Immature natural killer cell (primary cell): ENCODE measurements at regions not wholly inside any gene's neighbourhood (a gene's known extent, or its start where the extent isn't known, plus 50 kb on each side); places are given as distances from the start of the nearest gene placed in this dataset.

ENCODE experiments used
- DNase-seq, 3 donors: peaks; one replicate each; pipeline ENCODE4 v3.0.0; 2022; ENCODE audit warnings: mixed read lengths in 1 of 3
- H3K27ac Mint-ChIP-seq, 6 donors: one replicate each; pipeline ENCODE4 v1.8.0; 2020; ENCODE audit warnings: mixed read lengths in 6 of 6, mild to moderate bottlenecking in 5 of 6, inconsistent platforms in 4 of 6, moderate library complexity in 3 of 6
- H3K27me3 Mint-ChIP-seq, 3 donors: one replicate each; pipeline ENCODE4 v1.8.0; 2020 to 2021; ENCODE audit warnings: low read depth in 3 of 3, mild to moderate bottlenecking in 3 of 3, mixed read lengths in 3 of 3, moderate library complexity in 3 of 3, inconsistent platforms in 1 of 3
- H3K36me3 Mint-ChIP-seq, 3 donors: one replicate each; pipeline ENCODE4 v1.8.0; 2020; ENCODE audit warnings: mixed read lengths in 3 of 3, inconsistent platforms in 2 of 3, mild to moderate bottlenecking in 2 of 3
- H3K4me1 Mint-ChIP-seq, 2 donors: one replicate each; pipeline ENCODE4 v1.8.0; 2020; ENCODE audit warnings: inconsistent platforms in 2 of 2, mild to moderate bottlenecking in 2 of 2, mixed read lengths in 2 of 2, moderate library complexity in 1 of 2
- H3K4me3 Mint-ChIP-seq, 5 donors: one replicate each; pipeline ENCODE4 v1.8.0; 2020; ENCODE audit warnings: mild to moderate bottlenecking in 5 of 5, mixed read lengths in 5 of 5, inconsistent platforms in 3 of 5, moderate library complexity in 3 of 5
- H3K9me3 Mint-ChIP-seq, 6 donors: one replicate each; pipeline ENCODE4 v1.8.0; 2020; ENCODE audit warnings: mild to moderate bottlenecking in 6 of 6, mixed read lengths in 6 of 6, inconsistent platforms in 4 of 6, moderate library complexity in 3 of 6

DNA sequence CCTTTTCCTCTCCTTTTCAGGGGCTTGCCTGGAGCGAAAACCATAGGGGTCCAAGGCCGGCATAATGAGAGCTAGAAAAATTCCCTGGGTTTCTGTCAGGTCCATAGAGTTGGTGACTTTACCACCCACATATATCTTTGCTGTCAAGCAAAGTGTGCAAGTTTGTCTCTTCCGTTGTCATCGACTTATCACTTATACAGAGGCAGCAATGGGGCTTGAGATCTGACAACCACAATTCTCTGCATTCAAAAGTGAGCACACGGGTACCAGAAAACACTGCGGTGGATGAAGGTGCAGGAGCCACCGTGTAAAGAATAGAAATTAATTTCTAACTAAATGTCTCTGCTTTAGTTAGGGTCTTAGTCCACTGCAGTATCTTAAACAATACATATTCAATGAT is 162.3 kb downstream of the DAD1 start:
- H3K9me3 Mint-ChIP-seq: no peaks in the 10 kb centered on the region
- peak overlapping the region; percentile 75 to 96 (median 86) for H3K27ac Mint-ChIP-seq
- H3K36me3 Mint-ChIP-seq: peaks cover 0 to 5% (median 0%) of the 10 kb centered on the region in 3 donors
- H3K4me3 Mint-ChIP-seq: peak overlapping the region in 4 of 5 donors; percentile 48 to 62 (median 56)
- H3K4me1 Mint-ChIP-seq: peaks cover 93 to 94% of the 10 kb centered on the region in 2 donors
- peaks cover 0 to 3% (median 0%) of the 10 kb centered on the region in 3 donors for H3K27me3 Mint-ChIP-seq
- DNase-seq: no peak

DNA sequence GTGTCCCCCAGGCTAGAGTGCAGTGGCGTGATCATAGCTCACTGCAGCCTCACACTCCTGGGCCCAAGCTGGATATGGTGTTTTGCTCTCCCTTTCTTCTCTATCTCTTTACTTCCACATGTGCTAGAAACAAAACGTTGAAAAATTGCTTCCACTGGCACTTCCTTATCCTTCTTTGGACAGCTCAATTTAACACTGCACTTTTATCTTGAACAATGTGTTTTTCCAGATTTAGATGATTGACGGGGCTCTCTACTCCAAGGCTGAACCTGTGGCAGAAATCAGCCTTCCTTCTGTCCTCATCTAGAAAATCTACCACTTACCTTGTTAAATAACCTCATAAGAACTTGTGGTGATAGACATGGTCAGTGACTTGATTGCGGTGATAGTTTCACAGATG is 165.1 kb downstream of the DAD1 start:
- peaks cover 94 to 97% of the 10 kb centered on the region in 2 donors for H3K4me1 Mint-ChIP-seq
- peaks cover 0 to 3% (median 0%) of the 10 kb centered on the region in 3 donors for H3K27me3 Mint-ChIP-seq
- no peak for DNase-seq
- H3K27ac Mint-ChIP-seq: peak overlapping the region; percentile 84 to 98 (median 88)
- H3K9me3 Mint-ChIP-seq: no peaks in the 10 kb centered on the region
- H3K36me3 Mint-ChIP-seq: no peaks in the 10 kb centered on the region
- peak overlapping the region; percentile 20 to 60 (median 37) for H3K4me3 Mint-ChIP-seq

DNA sequence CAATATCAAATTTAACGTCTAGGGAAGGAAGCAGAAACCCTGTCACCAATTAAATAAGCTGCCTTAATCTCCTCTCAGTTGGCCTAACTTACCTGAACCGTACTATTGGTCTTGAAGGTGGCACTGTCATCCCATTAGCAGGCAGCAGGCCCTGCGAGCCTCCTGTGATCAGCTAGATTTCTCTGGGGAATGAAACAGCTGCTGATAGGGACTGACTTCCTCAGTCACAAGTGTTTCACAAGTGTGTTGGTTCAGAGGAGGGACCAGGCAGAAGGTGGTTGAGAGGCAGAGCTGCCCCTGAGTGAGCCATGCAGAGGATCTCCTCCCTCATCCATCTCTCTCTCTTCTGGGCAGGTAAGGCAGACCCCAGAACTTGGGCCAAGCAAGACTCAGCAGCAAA is 166.8 kb downstream of the DAD1 start:
- no peak for DNase-seq
- peaks cover 94 to 97% of the 10 kb centered on the region in 2 donors for H3K4me1 Mint-ChIP-seq
- peak overlapping the region; percentile 54 to 83 (median 70) for H3K4me3 Mint-ChIP-seq
- H3K9me3 Mint-ChIP-seq: no peaks in the 10 kb centered on the region
- H3K27ac Mint-ChIP-seq: peak overlapping the region; percentile 84 to 98 (median 96)
- peaks cover 0 to 3% (median 0%) of the 10 kb centered on the region in 3 donors for H3K27me3 Mint-ChIP-seq
- no peaks in the 10 kb centered on the region for H3K36me3 Mint-ChIP-seq

DNA sequence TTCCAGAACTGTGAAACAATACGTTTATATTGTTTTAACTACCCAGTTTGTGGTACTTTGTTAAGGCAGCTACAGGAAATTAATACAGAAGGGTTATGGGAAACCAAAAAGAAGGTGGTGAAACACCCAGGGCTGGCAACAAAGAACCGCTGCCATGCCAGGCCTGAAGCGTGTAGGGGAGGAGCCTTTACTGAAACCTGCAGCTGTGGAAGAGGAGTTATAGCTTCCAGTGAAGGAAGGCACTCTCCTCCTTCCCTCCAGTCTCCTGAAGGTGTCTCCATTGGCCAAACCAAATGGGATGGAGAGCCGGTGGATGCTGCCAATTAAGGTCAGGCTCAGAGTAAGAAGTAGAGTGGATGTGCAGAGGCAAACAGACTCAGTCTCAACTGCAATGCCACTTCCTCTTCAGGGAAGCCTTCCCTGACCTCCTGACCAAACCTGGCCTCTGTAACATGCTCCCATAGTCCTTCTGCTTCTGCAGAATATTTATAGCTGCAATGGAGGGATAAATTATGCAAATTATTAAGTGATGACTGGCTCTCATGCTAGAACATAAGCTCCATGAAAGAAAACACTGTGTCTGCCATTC is 168.3 kb downstream of the DAD1 start:
- H3K27me3 Mint-ChIP-seq: peaks cover 0 to 3% (median 0%) of the 10 kb centered on the region in 3 donors
- no peaks in the 10 kb centered on the region for H3K9me3 Mint-ChIP-seq
- H3K36me3 Mint-ChIP-seq: no peaks in the 10 kb centered on the region
- peak overlapping the region; percentile 54 to 83 (median 75) for H3K4me3 Mint-ChIP-seq
- DNase-seq: peak; percentile 58 to 71 (median 68)
- H3K27ac Mint-ChIP-seq: peak overlapping the region; percentile 84 to 98 (median 96)
- peaks cover 94 to 97% of the 10 kb centered on the region in 2 donors for H3K4me1 Mint-ChIP-seq

DNA sequence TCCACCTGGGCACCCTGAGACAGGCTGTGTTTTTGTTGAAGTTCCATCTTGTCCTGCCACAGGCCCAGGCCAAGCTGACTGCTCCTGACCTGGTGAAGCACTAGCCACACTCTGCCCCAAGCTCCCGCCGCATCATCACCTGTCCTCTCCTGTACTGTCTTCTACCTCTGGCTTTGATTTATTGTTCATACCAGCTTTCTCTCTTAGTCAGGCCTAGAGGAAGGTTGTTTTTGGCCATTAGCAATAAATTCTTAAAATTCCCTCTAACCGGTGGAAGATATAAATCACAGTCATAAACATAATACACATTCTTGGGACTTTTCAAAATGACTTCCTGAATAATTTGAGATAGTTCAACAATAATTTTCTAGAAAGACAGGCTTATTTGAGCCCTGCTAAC is 169.4 kb downstream of the DAD1 start:
- Mint-ChIP-seq H3K4me1 (peaks cover 84 to 94% of the 10 kb centered on the region in 2 donors), H3K27me3 (peaks cover 0 to 3% (median 0%) of the 10 kb centered on the region in 3 donors), H3K9me3 (no peaks in the 10 kb centered on the region), H3K27ac (peak overlapping the region; percentile 84 to 98 (median 96)), H3K36me3 (no peaks in the 10 kb centered on the region), H3K4me3 (peak overlapping the region; percentile 54 to 83 (median 75))
- no peak for DNase-seq

DNA sequence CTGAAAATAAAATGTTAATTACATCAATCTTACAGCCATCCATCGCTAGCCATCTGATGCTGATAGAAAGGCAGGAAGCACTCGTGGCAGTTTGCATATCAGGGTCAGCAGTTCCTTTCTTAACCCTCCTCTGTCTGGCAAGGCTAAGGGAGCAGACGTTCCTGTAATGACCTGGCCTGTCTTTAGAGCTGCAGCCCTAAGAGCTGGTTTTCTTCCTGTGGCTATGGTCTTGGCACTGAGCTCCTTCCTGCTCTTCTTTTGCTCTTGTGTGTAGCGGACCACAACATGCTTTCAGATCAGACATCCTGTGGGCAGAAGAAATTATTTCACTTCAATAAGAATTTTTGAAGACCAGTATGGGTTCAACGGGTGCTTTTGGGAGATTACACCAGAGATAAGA is 170.4 kb downstream of the DAD1 start:
- Mint-ChIP-seq H3K27me3 (peaks cover 0 to 3% (median 0%) of the 10 kb centered on the region in 3 donors), H3K4me3 (peak overlapping the region; percentile 67 to 83 (median 79)), H3K9me3 (no peaks in the 10 kb centered on the region), H3K36me3 (no peaks in the 10 kb centered on the region), H3K4me1 (peaks cover 76 to 85% of the 10 kb centered on the region in 2 donors), H3K27ac (peak overlapping the region; percentile 84 to 98 (median 96))
- DNase-seq: peak; percentile 54 to 66 (median 58)

DNA sequence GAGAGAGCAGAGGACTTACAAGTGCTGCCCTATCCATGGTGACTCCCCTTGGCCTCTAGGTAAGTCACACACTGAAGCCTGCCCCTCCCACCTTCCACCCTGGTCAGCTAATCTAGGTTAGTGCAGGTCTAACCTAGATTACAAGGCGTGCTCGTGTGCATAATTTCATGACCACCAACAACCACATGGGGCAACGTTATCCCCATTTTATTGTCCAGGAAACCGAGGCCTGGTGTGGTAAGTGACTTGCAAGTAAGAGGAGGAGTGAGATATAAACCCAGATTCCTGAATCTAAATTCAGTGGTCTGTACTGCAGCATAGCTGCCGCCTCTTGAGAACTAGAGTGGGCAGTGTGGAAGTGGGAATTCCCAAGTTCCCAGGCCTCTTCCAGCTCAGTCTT is 171.1 kb downstream of the DAD1 start:
- peaks cover 0 to 3% (median 0%) of the 10 kb centered on the region in 3 donors for H3K27me3 Mint-ChIP-seq
- H3K27ac Mint-ChIP-seq: peak overlapping the region; percentile 84 to 98 (median 96)
- H3K9me3 Mint-ChIP-seq: no peaks in the 10 kb centered on the region
- H3K4me1 Mint-ChIP-seq: peaks cover 71 to 77% of the 10 kb centered on the region in 2 donors
- H3K36me3 Mint-ChIP-seq: no peaks in the 10 kb centered on the region
- DNase-seq: peak; percentile 29 to 52 (median 47)
- H3K4me3 Mint-ChIP-seq: peak overlapping the region; percentile 67 to 83 (median 79)

DNA sequence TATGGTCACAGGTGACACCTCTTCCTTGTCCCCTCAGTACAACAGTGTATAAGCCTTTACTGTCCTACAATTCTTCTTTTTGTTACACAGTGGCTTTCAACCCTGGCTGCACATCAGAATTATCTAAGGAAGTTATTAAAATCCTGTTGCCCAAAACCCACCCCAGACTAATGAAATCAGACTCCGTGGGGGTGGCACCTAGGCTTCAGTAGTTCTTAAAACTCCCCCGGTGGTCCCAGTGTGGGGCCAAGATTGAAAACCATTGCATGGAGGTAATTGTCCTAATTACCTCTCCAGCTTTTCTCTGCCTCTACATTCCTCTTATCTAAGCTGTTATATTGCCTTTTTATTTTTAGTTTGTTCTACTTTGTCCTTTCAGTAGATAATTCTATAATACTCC is 172.8 kb downstream of the DAD1 start:
- DNase-seq: no peak
- Mint-ChIP-seq H3K9me3 (no peaks in the 10 kb centered on the region), H3K4me1 (peaks cover 58 to 60% of the 10 kb centered on the region in 2 donors), H3K4me3 (peak overlapping the region in 2 of 5 donors; percentile 18 to 42), H3K27ac (peak overlapping the region in 4 of 6 donors; percentile 82 to 98 (median 86)), H3K36me3 (no peaks in the 10 kb centered on the region), H3K27me3 (peaks cover 0 to 3% (median 0%) of the 10 kb centered on the region in 3 donors)

DNA sequence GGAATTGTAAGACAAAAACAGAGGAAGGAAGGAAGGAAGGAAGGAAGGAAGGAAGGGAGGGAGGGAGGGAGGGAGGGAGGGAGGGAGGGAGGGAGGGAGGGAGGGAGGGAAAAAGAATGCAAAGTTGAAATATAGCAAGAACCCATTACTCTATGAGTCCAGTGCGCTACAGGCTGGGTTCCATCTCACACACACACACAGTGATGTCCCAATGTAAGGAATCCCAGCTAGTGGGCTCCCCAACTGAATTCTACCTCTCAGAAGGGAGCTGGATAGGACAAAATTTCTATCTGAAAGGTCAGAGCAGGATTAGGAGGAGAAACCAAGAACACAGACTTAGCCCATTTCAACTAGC is 173.4 kb downstream of the DAD1 start:
- Mint-ChIP-seq H3K36me3 (no peaks in the 10 kb centered on the region), H3K4me3 (no peak overlapping the region), H3K27me3 (peaks cover 0 to 4% (median 0%) of the 10 kb centered on the region in 3 donors), H3K4me1 (peaks cover 54 to 57% of the 10 kb centered on the region in 2 donors), H3K9me3 (no peaks in the 10 kb centered on the region), H3K27ac (peak overlapping the region in 4 of 6 donors; percentile 56 to 98 (median 74))
- no peak for DNase-seq

DNA sequence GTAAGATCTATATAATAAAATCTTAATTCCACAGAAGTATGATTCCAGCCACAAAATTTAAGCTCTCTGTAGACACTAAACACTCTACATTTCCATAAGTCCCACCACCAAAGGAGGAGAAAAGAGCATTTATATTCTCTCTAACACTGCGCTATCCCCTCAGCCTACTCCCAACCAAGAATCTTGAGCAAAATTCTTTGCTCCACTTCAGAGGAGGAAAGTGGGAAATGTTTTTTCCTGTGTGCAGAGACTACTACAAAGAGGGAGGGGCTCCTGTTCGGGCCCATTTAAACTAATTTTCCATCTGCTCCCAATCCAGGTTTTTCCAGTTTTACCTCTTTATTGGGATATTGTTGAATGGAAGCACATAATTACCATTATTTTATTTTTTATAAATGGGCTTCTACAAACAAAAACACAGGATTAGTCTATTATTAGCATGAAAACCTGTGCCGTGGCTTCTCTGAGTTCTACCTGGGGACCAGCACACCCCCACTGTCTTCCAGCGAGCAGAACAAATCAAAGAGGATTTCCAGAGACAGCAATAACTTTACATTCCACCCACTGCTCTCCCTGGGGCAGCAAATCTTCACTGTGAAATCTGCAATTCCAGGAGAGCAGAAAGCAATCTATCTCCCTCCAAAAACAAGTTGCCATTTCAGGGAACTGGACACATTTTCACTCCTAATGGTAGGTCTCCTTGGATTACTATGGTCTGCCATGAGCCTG is 174.0 kb downstream of the DAD1 start:
- Mint-ChIP-seq H3K4me1 (peaks cover 54 to 57% of the 10 kb centered on the region in 2 donors), H3K27me3 (peaks cover 0 to 4% (median 0%) of the 10 kb centered on the region in 3 donors), H3K36me3 (no peaks in the 10 kb centered on the region), H3K9me3 (no peaks in the 10 kb centered on the region), H3K27ac (peak overlapping the region in 3 of 6 donors; percentile 49 to 56 (median 56)), H3K4me3 (no peak overlapping the region)
- no peak for DNase-seq

DNA sequence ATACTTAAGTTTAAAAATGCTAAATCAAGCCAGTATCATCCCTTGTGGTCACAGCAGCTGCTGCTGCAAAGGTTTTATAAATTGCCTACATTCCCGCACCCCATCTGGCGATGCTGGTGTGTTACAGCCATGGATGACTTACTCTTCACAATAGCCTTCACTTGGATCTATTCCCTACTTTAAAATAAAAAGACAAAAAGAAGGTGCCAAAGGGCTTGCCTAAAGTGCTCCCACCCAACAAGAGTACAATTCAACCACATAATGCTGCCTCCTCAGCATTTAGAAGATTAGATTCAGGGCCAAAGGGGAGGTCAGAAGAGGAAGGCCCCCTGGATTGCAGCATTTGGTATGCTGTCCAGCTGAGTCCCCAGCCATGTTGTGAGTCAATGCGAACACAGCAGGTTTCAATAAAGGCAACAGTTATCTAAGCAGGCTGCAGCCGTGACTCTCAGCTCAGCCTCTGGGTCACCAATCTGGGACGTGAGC is 176.1 kb downstream of the DAD1 start:
- DNase-seq: no peak
- no peaks in the 10 kb centered on the region for H3K9me3 Mint-ChIP-seq
- peaks cover 0 to 4% (median 4%) of the 10 kb centered on the region in 3 donors for H3K27me3 Mint-ChIP-seq
- H3K4me3 Mint-ChIP-seq: no peak overlapping the region
- H3K27ac Mint-ChIP-seq: no peak overlapping the region
- peaks cover 0 to 4% (median 0%) of the 10 kb centered on the region in 3 donors for H3K36me3 Mint-ChIP-seq
- peaks cover 40 to 46% of the 10 kb centered on the region in 2 donors for H3K4me1 Mint-ChIP-seq

DNA sequence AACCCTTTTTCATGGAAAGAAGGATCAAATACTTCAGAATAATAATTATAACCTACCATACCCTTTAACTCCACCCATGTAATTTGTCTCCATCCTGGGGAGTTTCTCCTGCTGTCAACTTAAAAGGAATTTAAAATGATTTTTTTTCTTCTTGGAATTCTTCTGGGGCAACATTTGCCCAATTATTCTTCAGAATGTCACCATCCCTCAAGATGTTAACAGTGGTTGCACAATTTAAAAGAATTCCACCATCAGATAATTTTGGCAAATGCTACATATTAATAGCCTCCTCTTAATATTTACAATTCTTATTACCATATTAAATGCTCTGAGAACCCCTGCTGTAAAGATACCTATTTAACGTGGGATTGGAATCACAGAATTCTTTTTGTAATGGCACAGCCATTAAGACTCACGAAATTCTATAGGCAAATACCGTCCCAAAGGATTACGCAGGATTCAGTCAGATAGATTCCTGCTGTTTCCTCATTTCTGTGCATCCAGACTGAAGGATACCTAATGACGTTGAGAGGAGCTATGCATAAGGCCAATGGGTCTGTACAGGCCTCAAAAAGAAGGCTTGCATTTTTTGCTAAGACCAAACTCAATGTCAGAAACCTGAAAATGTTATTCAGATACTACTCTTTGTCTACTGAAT is 177.5 kb downstream of the DAD1 start:
- Mint-ChIP-seq H3K36me3 (peaks cover 0 to 7% (median 0%) of the 10 kb centered on the region in 3 donors), H3K9me3 (no peaks in the 10 kb centered on the region), H3K27me3 (peaks cover 0 to 11% (median 4%) of the 10 kb centered on the region in 3 donors)

DNA sequence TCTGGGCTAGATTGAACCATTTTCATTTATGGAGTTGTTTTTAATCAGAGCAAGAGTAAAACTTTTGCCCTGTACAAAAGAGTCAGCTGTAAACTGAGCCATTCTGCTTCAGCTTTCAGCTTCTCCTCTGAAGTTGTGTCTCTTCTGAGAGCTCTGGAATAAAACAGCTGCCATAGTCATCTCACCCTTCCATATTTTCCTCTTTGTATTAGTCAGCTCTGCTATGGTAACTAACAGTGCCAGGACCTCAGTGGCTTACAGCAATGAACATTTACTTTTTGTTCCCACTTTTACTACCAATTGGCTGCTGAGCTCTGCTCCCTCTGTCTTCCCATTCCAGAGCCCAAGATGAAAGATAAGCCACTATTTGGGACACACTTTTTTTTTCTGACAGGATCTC is 178.5 kb downstream of the DAD1 start:
- Mint-ChIP-seq H3K4me1 (peaks cover 21 to 22% of the 10 kb centered on the region in 2 donors), H3K9me3 (no peaks in the 10 kb centered on the region), H3K27ac (no peak overlapping the region), H3K36me3 (peaks cover 0 to 7% (median 0%) of the 10 kb centered on the region in 3 donors), H3K4me3 (peak overlapping the region in 4 of 5 donors; percentile 6 to 44 (median 30)), H3K27me3 (peaks cover 3 to 11% (median 4%) of the 10 kb centered on the region in 3 donors)
- no peak for DNase-seq

More for the DNA sequence above, 177.5 kb downstream of the DAD1 start:
- Mint-ChIP-seq H3K27ac (no peak overlapping the region), H3K4me3 (no peak overlapping the region), H3K4me1 (peaks cover 27 to 32% of the 10 kb centered on the region in 2 donors)
- DNase-seq: no peak
